Amniotic stem cell (primary cell): ENCODE measurements at regions not wholly inside any gene's neighbourhood (a gene's known extent, or its start where the extent isn't known, plus 50 kb on each side); places are given as distances from the start of the nearest gene placed in this dataset.
A peak's percentile ranks its signal among the peaks of the same experiment; 100 is the strongest.
"Not testable (repeated sequence)": the region's sequence is repeated elsewhere in the genome, so short reads cannot be mapped to it uniquely, and the experiment has no call there.

ENCODE experiments used
- DNase-seq: peaks from one replicate; lab custom pipeline; 2025; lab: John Stamatoyannopoulos, UW

DNA sequence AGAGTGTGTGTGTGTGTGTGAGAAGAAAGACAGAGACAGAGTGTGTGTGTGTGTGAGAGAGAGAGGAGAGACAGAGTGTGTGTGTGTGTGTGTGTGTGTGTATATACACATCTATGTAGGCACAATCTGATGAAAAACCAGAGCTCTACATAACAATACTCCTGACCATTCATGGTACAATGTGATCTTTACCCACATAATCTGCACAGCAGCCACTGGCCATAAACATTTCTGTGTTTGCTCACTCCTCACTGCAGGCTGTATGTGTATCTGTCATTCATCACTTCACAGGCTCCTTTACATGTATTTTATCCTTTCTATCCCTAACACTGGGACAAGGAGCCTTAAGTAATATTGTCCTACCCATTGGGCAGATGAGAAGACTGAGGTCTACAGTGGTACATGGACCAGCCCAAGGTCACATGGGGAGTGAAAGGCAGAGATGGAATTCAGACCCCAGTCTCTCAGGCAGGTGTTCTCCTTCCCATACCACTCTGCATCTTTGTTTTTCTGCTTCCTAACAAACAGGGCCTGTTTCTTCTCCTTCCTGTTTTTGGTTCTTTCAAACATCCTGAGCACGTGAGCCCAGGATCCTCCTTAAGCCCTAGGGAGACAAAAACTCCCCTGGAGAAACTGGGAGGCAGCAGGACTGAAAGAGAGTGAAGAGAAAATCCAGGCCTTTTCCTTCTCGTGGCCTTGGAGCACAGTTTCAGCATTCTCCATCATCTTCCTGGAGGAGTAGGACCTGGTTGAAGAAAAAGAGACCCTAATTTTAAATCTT, 201.7 kb upstream of the MSX2 start:
- no peak for DNase-seq

DNA sequence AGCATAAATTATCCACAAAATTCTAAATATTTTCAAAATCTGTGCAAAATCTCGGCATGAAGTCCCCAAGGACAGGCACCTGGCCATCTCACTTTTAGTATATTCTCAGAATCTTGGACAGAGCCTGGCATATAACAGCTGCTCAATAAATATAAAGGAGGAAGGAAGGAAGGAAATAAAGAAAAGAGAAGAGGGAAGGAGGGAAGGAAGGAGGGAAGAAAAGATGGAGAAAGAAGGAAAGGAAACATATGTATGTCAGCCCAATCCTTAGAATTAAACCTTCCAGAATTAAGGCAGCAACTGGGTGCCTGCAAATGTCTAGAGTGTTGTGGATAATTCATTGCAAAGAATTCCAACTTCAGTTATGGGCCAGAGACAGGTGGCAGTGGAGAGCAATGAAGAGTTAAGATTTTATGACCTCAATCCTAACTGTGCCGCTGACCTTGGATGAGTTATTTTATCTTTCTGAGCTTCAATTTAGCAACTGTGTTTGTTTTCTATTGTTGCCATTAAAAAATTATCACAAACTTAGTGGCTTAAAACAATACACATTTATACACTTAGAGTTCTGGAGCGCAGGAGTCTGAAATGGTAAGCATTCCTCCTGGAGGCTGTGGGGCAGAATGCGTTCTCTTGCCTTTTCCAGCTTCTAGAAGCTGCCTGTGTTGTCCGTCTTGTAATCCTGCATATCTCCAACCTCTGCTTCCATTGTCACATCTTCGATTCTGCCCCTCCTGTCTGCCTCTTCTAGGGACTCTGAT, 200.9 kb upstream of the MSX2 start:
- no peak for DNase-seq

DNA sequence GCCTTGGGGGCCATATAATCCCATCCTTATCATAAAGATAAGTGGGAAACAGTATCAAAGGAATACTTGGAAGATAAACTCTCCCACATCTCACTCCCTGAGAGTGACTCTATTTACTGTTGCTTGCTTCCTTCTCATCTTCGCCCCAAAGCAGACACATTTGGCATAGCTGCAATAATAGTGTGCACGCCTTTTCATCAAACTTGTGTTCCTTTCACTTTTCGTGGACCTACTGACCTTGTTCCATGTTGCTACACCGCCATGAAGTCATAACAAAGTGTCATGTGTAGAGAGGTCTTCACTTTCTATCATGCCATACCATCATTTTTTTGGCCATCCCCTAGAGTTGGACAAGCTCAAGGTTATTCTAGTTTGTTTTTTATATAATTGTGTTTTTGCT, 200.0 kb upstream of the MSX2 start:
- no peak for DNase-seq

DNA sequence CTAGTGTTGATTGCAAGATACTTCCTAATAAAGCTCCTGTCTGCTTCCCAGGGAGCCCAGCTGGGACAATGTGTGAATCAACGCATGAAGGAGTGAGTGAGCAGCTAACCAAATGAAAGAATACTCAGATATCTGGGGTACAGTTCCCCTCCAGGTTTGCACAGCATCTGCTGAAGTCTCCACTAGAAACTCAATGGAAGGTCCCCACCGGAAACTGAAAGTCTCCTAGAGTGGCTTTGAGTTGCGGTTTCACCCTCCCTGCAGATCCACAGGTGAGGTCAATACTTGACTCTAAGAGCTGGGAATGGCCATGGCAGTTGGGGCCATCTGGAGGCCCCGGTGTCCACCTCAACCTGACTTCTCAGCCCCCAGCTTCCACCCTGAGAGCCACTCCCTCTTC, 198.2 kb upstream of the MSX2 start:
- no peak for DNase-seq

DNA sequence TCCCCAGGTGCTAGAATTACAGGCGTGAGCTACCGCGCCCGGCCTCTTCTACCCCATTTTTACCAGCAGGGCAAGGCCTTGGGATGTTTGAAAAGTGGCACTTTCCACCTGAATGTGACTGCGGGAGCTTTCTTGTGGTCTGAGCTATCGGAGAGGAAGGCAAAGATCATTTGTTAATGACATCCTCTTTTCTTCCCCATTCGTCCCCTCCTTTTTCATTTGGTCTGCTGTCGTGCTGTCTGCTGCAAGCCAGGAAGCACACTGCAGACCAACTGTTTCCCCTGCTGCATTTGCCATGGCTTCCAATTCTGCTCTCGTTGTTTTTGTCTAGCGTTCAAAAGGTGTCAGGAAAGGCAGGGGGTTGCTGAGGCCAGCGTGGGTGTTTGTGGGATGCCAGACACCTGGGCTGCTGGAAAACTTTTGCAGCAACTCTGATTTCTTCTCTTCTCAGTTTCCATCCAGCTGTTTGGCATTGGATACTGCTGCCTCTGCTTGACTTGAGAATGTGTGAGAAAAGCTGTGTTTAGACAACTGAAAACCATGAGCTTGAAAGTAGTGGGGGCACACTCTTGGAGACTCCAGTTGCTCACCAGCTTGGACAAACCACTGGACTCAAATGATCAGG, 196.4 kb upstream of the MSX2 start:
- no peak for DNase-seq

DNA sequence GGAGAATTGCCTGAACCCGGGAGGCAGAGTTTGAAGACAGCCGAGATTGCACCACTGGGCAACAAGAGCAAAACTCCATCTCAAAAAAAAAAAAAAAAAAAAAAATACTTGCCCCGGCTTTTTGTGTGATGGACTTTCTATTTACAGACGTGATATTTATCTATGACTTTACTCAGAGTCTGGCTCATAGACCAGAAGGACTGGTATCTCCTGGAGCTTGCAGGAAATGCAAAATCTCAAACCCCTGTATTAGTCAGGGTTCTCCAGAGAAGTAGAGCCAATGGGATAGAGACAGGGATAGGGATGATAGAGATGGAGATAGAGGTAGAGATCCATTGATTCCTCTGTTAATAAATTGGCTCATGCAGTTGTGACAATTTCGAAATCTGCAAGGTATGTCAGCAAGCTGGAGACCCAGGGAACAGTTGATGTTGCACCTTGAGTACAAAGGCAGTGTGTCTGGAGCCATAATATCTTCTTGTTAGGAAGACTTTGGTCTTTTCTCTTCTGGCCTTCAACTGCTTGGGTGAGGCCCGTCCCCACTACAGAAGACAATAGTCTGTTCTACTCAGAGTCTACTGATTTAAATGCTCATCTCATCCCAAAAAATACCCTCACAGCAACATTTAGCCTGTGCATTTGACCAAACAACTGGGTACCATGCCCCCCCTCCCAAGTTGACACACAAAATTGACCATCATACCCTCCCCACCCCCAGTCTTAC, 195.4 kb upstream of the MSX2 start:
- no peak for DNase-seq

DNA sequence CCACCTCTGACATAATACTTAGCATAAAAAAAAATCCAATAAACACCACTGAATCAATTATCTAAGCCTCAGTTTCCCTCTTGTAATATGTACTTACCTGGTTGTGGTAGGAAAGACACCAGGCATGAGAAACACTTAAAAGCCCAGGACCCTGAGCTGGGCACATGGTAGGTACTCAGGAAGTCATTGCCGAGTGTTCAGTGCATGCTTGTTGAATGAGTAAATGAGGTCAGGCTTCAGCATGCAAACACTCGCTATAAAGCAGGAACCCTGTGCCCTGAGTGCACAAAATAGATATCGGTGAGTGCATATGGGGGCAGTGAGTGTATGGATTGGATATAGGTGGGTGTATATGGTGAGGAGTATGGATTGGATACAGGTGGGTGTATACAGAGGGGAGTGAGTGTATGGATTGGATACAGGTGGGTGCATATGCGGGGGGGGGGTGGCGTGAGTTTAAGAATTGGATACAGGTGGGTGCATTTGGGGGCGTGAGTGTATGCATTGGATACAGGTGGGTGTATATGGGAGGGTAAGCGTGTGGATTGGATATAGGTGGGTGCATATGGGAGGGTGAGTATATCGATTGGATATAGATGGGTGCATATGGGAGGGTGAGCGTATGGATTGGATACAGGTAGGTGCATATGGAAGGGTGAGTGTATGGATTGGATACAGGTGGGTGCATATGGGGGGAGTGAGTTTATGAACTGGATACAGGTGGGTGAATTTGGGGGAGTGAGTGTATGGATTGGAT, 194.3 kb upstream of the MSX2 start:
- DNase-seq: no peak

DNA sequence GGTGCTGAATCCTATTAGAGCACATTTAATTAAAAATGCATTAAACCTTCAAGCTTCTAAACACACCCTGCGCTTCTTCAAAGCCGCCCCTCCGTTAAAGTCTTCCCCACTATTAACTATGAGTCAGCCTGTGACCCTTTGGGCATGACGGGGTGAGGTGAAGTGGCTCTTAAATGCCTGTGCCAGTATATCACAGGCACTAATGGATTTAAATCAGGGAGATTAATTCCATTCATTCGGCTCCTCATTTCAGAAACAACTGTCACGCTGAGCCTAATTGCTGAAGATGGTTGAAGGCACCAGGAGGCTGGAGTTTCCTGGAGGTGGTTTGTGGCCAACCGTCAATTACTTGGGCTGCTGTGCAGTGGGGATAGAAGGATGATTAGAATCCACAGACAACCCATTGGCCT, 192.6 kb upstream of the MSX2 start:
- DNase-seq: no peak

DNA sequence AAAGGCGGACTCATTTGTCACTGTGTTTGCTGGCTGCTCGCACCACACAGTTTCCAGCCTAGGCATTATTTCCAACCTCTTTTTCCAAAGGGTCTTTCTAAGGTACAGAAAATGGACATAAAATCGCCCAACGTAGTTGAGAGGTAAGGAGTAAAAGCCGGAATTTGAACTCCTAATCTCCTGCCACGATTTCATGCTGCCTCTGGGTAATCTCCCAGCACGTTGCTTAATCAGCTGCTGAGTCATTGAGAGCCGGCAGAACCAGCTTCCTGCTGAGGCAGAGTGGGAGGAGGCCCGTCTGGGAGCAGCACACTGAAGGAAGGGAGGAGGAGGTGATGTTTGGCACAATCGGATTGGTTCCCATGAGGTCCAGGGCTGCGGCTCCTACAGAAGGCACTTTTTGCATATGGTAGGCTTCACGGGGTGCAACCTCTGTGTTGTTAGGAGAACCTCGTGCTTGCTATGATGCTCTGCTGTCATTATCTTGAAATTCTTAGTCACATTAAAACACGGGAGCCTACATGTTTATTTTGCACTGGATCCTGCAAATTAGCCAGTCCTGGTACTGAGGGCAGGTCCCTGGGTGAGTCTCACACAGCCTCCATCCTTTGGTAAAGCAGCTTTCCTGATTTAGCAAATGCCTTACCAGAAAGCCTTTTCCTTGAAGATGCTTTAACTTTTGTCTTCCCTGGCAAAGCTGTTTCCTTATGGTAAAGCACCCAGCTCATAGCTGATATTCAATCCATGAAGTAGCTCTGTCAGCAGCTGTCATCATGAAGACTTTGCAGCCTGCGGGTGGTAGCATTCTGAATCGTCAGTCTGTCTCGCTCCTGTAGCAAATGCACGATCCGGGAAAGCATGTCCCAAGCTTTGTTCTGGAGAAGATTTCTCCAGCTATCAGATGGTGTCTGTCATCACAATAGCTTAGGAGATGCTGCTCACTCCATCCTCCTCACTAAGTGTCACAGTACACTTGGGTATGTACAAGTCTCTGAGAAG, 191.6 kb upstream of the MSX2 start:
- DNase-seq: peak; percentile 90

DNA sequence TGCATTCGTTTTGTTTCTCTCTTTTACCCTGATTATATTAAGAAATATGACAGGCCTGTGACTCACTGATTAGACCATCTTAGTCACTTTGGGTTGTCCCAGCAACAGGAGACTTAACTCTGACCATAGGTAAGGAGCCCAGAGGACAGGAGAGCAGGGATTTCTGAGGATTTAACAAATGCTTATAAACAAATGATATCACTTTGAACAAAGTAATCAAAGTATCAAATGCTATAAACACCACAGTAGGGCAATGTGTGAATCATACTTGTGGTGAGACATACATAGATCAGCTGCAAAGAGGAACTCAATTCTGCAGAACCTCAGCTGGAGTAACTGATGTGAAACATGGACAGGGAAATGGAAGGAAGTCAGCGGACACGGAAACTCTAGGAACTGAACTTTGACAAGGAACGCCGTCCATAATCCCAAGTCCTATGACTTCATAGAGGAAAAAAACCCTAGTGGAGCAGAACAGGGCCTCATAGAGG, 190.6 kb upstream of the MSX2 start:
- peak; percentile 80 for DNase-seq

DNA sequence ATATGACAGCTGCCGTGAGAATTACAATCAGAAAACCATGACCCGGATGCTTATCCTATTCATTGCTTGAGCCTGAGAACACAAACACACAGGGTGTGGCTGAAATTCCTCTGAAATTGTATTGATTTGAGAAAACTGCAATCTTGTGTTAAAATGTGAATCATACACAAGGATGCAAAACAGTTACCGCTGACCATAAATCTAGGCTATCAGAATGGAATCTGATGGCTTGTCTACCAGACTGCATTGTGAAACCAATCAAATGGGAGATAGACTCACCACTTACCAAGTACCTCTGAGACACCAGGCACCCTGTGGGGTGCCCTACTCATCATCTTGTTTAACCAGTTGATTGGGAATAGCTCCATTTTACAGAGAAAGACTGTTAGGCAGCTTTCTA, 188.7 kb upstream of the MSX2 start:
- no peak for DNase-seq

DNA sequence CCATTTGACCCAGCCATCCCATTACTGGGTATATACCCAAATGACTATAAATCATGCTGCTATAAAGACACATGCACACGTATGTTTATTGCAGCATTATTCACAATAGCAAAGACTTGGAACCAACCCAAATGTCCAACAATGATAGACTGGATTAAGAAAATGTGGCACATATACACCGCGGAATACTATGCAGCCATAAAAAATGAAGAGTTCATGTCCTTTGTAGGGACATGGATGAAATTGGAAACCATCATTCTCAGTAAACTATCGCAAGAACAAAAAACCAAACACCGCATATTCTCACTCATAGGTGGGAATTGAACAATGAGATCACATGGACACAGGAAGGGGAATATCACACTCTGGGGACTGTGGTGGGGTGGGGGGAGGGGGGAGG, 184.6 kb upstream of the MSX2 start:
- not testable (repeated sequence) for DNase-seq

DNA sequence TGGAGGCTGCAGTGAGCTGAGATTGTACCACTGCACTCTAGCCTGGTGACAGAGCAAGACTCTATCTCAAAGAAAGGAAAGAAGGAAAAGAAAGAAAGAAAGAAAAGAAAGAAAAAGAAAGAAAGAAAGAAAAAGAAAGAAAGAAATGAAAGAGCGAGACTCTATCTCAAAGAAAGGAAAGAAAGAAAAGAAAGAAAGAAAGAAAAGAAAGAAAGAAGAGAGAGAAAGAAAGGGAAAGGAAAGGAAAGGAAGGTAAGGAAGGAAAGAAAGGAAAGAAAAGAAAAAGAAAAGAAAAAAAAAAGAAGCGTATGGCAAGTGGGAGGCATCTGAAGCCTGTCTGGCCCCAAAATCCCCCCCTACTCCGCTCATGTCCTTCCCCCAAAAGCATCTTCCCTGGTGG, 182.3 kb upstream of the MSX2 start:
- DNase-seq: no peak

DNA sequence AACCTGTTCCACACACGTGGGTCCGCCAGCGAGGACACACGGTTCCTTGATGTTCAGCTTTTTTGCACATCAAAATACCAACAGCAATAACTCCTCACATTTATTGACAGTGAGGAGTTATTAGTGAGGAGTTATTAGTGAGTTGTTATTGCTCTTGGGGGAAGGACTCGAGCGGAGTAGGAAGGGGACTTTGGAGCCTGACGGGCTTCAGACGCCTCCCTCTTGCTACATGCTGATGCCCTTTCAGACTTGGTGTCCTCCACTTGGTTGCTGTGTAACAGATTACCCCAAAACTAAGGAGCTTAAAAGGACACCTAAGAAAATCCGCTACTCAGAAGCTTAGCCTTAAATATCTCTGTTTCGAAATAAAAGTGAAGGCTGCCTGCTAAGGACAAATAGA, 181.9 kb upstream of the MSX2 start:
- no peak for DNase-seq

DNA sequence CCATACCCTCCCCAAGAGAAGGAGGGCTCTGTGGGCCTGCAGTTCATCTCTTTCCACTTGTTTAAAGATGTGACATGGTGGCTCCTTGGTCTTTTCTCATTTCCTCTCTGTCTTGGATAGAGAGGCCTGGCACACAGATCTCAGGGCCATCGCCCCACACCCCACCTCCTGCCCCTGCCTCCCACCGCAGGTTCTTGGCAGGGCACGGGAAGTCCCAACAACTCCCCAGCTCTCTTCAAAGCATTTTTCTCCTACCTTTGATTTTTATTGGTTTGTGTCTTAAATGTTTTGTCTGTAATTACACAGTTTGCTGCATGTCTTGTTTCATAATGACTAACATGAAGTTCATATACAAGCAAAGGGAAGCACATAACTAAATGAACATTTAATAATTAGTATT, 178.5 kb upstream of the MSX2 start:
- no peak for DNase-seq

DNA sequence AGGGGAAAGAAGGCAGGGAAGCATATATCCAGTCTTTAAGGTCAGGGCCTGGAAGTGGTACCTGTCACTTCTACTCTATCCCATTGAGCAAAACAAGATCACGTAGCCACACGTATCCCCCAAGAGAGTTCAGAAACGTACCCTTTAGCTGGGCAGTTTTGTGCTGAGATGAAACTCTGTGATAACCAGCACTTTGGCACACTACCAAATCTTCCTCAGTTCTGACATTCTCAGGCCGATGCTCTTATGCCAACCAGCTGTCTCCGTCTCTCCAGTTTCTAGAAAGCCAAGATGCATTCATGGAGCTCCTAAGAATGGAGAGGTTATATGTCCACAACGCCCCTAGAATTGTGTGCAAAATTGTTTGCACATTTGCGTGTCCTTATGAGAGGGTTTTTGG, 176.6 kb upstream of the MSX2 start:
- no peak for DNase-seq

DNA sequence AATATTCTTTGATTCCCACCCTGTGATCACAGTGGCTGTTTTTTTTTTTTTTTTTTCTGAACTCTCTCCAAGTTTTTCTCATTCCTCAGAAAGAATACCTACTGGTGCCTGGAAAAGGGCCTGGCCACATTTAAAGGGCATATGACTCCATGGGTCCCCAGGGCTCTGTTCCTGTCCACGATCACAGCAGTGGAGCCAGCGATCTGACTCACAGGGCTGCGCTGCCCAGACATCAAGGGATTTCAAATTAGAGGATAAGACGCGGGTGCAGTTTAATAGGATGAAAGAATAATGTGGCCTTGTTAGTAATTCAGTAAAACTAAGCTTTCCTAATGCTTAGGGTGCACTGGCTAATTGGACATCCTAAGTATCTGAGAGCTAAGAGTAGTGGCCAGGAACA, 175.1 kb upstream of the MSX2 start:
- DNase-seq: no peak

DNA sequence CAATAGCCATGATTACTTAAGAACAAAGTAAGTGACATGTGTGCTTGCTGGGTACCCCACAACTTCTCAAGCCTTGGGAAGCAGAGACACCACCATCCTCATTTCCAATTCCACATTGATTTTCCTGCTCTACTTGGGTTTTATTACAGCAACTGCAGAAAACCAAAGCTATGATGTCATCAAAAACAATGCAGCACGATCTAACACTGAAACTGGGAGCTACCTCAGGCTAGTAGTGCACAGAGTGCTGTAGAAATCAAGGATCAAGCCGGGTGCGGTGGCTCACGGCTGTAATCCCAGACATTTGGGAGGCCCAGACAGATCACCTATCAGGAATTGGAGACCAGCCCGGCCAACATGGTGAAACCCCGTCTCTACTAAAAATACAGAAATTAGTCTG, 174.4 kb upstream of the MSX2 start:
- no peak for DNase-seq

DNA sequence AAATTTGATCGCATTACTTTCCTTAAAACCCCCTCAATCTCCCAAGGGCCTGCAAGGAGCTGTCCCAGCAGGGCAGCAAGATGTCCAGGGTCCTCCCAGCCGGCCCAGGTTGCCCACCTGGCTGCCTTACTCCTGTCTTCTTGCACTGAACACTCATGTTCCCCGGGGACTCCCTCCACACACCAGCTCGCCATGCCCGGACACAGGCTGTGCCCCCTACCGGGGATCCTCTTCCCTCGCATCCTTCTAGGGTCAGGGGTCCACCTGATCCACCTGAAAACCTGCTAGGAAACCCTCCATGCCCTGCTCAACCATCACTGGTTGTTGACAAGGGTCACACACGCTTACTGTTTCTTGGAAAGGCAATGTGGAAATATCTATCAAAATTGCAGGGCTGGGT, 172.0 kb upstream of the MSX2 start:
- DNase-seq: no peak

DNA sequence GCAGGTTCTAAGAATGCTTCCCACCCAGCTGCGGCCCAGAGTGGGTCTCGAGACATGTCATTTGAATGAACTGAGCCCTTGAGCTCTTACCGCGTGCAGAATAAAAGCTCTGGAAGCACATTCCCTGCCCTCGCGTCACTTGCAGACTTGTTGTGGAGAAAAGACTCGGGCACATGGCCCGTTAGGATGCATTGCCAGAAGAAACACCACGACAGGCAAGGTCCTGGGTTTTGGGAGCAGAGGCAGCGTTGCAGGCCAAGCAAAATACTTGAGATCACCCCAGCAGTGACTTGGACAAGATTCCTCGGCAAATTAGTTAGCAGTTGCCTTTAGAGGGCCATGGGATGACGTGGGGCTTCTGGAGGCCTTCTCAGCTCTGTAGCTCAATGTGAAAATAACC, 170.8 kb upstream of the MSX2 start:
- DNase-seq: no peak
